H1 (cell line): ENCODE measurements at regions not wholly inside any gene's neighbourhood (a gene's known extent, or its start where the extent isn't known, plus 50 kb on each side); places are given as distances from the start of the nearest gene placed in this dataset.

Experiments
- CHD2 ChIP-seq: IDR thresholded peaks from 2 replicates; pipeline ENCODE4 v1.6.1; 2012; ENCODE audit warnings: low read length, improper control_type of control experiment
- GABPA ChIP-seq: IDR thresholded peaks from 2 replicates; pipeline ENCODE4 v1.6.1; 2011; ENCODE audit warnings: mild to moderate bottlenecking, low read length, moderate library complexity, borderline replicate concordance; ENCODE audit not compliant: insufficient read depth
- KDM1A ChIP-seq: fragments of 200-600, 300-600 bp; sonication (generic); IDR thresholded peaks from 2 replicates; pipeline ENCODE4 v1.7.1; 2016; ENCODE audit warnings: mild to moderate bottlenecking, low read length, borderline replicate concordance
- MAFK ChIP-seq: IDR thresholded peaks from 2 replicates; pipeline ENCODE4 v1.6.1; 2012; ENCODE audit warnings: low read depth, mild to moderate bottlenecking, improper control_type of control experiment, low read length
- NANOG ChIP-seq: IDR thresholded peaks from 2 replicates; pipeline ENCODE4 v1.6.1; 2011; ENCODE audit warnings: low read length, low read depth, mild to moderate bottlenecking, inconsistent platforms; ENCODE audit not compliant: insufficient read depth, poor library complexity, severe bottlenecking
- RBBP5 ChIP-seq: IDR thresholded peaks from 2 replicates; pipeline ENCODE4 v1.7.1; 2012; ENCODE audit warnings: low read depth, mild to moderate bottlenecking, inconsistent platforms, low read length, moderate library complexity, borderline replicate concordance
- SRF ChIP-seq: IDR thresholded peaks from 2 replicates; pipeline ENCODE4 v1.6.1; 2011; ENCODE audit warnings: mild to moderate bottlenecking, low read depth, low read length, moderate library complexity
- TBP ChIP-seq: IDR thresholded peaks from 2 replicates; pipeline ENCODE4 v1.6.1; 2011; ENCODE audit warnings: low read depth, low read length, improper control_type of control experiment
- TF ChIP-seq, protein P1 (sequence below), 3 experiments: IDR thresholded peaks; 1 replicate in 2 of 3; 2 replicates in 1 of 3; pipeline versions ENCODE4 v1.5.1 to v1.6.1; 2011; ENCODE audit warnings: low read length in 3 of 3, mild to moderate bottlenecking in 3 of 3, inconsistent platforms in 2 of 3, low read depth in 1 of 3, moderate library complexity in 1 of 3; ENCODE audit not compliant: insufficient read depth in 1 of 3; ENCODE audit errors: control extremely low read depth in 1 of 3

DNA sequence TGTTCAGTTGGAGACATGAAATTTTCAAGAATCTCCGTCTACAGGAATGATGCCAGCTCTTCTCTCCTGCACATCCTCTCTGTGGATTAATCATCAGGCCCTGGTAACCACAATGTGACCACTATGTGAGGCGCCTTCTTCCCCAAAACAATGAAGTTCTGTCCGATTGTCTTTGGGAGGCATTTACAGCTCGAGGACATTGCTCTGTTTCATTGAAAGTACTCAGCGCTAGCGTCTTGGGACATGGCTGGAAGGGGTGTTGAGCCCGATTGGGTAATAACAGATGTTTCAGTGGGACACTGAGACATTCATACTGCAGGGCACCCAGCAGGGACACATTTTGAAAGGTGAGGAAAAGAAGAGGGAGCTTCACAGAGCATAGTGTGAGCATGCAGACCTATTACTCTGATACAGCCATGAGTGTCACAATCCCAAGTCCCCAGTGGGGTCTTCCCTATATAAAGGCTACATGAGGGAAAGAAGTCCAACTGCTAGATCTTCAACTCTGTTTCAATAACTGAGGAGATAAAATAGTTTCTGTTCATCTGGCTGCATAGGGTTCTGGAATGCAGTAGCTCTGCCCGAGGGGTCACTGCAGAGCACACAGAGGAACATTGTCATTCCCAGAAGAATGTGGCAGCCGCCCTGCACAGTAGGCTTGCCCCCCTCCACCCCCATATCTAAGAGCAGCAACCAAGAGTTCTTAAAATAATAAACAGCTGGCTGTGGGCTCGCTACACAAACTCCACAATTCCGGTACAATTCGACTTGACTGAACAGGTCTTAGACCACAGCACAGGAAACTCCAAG is 237.3 kb downstream of the OSR1 start (continued):
- TF ChIP-seq NANOG (no peak), TBP (no peak), GABPA (no peak), MAFK (no peak), SRF (no peak), CHD2 (no peak), RBBP5 (no peak), KDM1A (no peak)
- TF ChIP-seq, protein P1, sequence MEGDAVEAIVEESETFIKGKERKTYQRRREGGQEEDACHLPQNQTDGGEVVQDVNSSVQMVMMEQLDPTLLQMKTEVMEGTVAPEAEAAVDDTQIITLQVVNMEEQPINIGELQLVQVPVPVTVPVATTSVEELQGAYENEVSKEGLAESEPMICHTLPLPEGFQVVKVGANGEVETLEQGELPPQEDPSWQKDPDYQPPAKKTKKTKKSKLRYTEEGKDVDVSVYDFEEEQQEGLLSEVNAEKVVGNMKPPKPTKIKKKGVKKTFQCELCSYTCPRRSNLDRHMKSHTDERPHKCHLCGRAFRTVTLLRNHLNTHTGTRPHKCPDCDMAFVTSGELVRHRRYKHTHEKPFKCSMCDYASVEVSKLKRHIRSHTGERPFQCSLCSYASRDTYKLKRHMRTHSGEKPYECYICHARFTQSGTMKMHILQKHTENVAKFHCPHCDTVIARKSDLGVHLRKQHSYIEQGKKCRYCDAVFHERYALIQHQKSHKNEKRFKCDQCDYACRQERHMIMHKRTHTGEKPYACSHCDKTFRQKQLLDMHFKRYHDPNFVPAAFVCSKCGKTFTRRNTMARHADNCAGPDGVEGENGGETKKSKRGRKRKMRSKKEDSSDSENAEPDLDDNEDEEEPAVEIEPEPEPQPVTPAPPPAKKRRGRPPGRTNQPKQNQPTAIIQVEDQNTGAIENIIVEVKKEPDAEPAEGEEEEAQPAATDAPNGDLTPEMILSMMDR (IDR thresholded peaks at IDR 0.05; ENCODE audit: control extremely low read depth in 1 of 3, insufficient read depth in 1 of 3, low read depth in 1 of 3, low read length in 3 of 3): no peak
